T-helper 2 cell treated with Interferon-gamma antibody and Interleukin-4, amounts not matched to agents 5 μg/mL and 100 μg/mL, for 36 hours (primary cell): ENCODE measurements at regions not wholly inside any gene's neighbourhood (a gene's known extent, or its start where the extent isn't known, plus 50 kb on each side); places are given as distances from the start of the nearest gene placed in this dataset.
A peak's percentile ranks its signal among the peaks of the same experiment; 100 is the strongest.
"Not testable (repeated sequence)": the region's sequence is repeated elsewhere in the genome, so short reads cannot be mapped to it uniquely, and the experiment has no call there.

Experiments
- DNase-seq: peaks from one replicate; pipeline ENCODE4 v3.0.0; 2021; ENCODE audit warnings: low spot score
- H3K27ac Mint-ChIP-seq: one replicate; pipeline ENCODE4 v1.8.0; 2021; ENCODE audit warnings: mild to moderate bottlenecking, mixed read lengths
- H3K27me3 Mint-ChIP-seq: one replicate; pipeline ENCODE4 v1.8.0; 2021; ENCODE audit warnings: low read depth, mixed read lengths
- H3K36me3 Mint-ChIP-seq: one replicate; pipeline ENCODE4 v1.8.0; 2021; ENCODE audit warnings: low read depth, mixed read lengths
- H3K4me1 Mint-ChIP-seq: one replicate; pipeline ENCODE4 v1.8.0; 2021; ENCODE audit warnings: low read depth, mixed read lengths
- H3K4me3 Mint-ChIP-seq: one replicate; pipeline ENCODE4 v1.8.0; 2022; ENCODE audit warnings: mild to moderate bottlenecking, moderate library complexity, mixed read lengths
- H3K9me3 Mint-ChIP-seq: one replicate; pipeline ENCODE4 v1.8.0; 2021; ENCODE audit warnings: mixed read lengths

DNA sequence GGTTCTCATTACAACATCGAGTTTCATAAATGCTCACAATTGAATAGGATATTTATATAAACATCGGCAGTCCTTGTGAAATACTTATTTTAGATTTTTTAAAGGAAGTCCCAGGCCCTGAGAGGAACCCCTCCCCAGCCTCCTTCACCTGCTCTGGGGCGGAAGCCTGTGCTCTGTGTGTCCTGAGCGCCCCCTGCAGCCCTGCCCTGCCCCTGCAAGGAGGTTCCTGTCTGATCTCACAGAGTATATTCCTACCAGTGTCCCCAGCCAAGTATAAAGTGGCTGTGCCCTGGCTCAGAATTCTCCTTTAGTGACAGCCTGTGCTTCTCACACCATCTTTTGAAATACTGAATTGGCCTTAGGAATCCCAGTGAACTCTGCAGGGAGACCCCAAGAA, 659.5 kb downstream of the TMEM121 start:
- DNase-seq, result peak; percentile 42
- Mint-ChIP-seq H3K9me3 (no peaks in the 10 kb centered on the region), H3K4me1 (peaks cover 28% of the 10 kb centered on the region), H3K36me3 (no peaks in the 10 kb centered on the region), H3K27me3 (peaks cover 56% of the 10 kb centered on the region), H3K4me3 (peak overlapping the region; percentile 65), H3K27ac (peak overlapping the region; percentile 32)

DNA sequence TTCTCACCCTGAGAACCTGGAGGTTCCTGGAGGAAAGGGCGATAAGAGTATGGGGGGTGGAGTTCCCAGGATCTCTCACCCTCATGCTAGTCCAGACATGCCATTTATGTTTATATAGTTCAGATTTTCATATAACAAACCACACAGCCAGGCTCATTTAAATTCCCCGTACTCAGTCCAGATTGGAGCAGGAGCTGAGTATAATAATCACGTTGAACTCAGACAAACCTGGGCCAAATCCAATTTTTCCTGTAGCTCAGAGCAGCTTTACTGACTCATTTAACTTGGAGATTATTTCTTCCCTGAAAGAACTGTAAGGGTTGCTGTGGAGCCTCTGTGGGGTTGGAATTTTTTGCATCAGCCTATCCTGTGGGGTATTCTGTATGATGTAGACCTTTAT, 660.8 kb downstream of the TMEM121 start:
- Mint-ChIP-seq H3K27ac (no peak overlapping the region), H3K36me3 (no peaks in the 10 kb centered on the region), H3K9me3 (no peaks in the 10 kb centered on the region), H3K4me3 (no peak overlapping the region), H3K4me1 (peaks cover 25% of the 10 kb centered on the region), H3K27me3 (peaks cover 55% of the 10 kb centered on the region)
- DNase-seq, result no peak

DNA sequence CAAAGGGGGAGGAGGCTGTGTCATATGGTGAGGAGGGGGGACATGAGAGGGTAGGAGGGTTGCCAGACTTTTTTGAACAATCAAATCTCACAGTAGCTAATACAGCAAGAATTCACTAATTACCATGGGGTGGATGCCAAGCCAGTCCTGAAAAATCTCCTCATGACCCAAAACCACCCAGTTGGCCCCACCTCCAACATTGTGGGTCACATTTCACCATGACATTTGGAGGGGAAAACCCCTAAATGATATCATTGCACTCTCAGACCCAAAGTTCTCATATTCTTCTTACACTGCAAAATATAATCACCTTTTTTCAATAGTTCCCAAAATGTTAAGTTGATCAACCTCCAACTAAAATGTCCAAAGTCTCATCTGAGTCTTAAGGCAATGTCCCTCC, 666.3 kb downstream of the TMEM121 start:
- not testable (repeated sequence) for DNase-seq, H3K4me3 Mint-ChIP-seq, H3K36me3 Mint-ChIP-seq, H3K9me3 Mint-ChIP-seq, H3K27ac Mint-ChIP-seq, H3K4me1 Mint-ChIP-seq
- peaks cover 42% of the 10 kb centered on the region for H3K27me3 Mint-ChIP-seq

DNA sequence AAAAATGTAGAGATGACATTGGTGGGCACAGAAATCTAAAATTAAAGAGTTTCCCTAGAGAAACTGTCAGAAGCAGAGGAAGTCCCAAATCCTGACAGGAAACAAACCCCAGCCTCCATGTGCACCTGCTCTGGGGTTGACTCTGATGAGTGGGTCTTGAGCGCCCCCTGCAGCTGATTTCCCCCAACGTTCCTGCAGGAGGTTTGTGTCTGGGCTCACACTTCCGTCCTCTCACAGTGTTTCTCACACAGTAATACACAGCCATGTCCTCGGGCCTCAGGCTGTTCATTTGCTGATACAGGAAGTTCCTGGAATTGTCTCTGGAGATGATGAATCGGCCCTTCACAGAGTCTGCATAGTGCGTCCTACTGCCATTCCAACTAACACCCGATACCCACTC, 670.1 kb downstream of the TMEM121 start:
- not testable (repeated sequence) for H3K36me3 Mint-ChIP-seq, H3K9me3 Mint-ChIP-seq, H3K27ac Mint-ChIP-seq, H3K4me1 Mint-ChIP-seq, H3K4me3 Mint-ChIP-seq
- H3K27me3 Mint-ChIP-seq, result peaks cover 55% of the 10 kb centered on the region
- peak; percentile 31 for DNase-seq

DNA sequence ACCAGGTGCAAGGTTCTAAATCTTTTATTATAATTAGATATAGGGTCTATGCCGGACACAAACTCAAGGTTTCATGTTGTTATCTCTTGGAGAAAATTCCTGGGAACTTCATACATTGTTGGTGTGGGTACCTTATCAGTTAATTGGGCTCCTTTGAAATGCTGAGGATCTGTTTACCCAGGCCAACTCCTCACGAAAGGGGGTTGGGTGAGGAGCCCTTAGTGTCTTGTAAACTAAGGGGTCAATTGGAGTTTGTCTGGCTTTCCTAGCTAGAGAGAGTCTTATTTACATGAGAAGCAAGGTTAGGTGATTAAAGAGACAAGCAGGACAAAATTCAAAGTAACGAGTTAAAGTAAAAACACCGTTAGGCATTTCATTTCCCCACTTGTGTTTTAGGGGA, 670.9 kb downstream of the TMEM121 start:
- DNase-seq, H3K4me1 Mint-ChIP-seq, H3K9me3 Mint-ChIP-seq, H3K36me3 Mint-ChIP-seq, H3K4me3 Mint-ChIP-seq, H3K27ac Mint-ChIP-seq: not testable (repeated sequence)
- H3K27me3 Mint-ChIP-seq, result peaks cover 55% of the 10 kb centered on the region

DNA sequence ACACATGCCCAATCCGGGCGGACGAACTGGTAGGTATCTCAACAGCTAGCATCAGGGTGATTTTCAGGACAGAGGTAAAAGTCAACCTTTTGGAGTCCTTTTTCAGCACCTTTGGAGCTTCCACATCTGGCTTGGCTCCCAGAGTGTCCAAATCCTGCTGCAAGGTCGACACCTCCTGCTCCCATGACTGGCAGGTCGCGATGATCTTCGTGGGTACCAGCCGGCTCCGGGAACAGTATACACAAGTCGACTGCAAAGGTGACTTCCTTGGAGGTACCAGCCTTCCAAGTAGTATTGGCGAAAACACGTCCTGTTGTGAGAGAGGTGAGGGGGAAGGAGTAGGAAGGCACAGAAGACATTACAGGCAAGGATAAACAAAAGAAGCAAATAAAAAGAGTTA, 672.7 kb downstream of the TMEM121 start:
- Mint-ChIP-seq H3K4me3 (no peak overlapping the region), H3K27ac (no peak overlapping the region), H3K27me3 (peaks cover 54% of the 10 kb centered on the region), H3K36me3 (no peaks in the 10 kb centered on the region), H3K4me1 (peaks cover 10% of the 10 kb centered on the region), H3K9me3 (no peaks in the 10 kb centered on the region)
- DNase-seq, result no peak

DNA sequence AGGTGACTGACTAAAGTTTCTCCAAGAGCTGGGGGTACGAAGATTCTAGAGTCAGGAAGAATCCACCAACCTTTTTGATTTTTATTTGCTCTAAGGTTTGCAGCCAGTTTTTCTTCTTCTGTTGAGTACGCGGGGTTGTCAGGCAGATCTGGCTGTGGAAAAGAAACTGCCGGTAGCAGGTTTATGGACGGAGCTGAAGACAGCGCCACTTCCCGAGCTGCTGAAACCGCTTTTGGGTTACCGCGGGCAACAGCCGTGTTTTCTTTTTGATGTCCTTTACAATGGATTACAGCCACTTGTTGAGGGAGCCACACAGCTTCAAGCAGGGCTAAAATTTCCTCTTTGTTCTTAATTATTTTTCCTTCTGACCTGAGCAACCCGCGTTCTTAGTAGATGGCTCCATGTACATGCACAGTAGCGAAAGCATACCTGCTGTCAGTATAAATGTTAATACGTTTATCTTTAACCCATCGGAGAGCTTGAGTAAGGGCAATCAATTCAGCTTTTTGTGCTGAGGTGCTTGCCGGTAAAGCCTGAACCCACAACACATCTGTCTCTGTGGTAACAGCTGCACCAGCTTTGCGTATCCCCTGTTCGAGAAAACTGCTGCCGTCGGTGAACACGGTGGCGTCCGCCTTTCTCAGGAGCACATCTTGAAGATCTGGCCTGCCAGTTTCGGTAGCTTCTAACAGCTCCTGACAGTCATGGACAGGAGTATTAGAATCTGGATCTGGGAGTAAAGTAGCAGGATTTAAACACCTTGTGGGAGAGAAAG, 674.3 kb downstream of the TMEM121 start:
- no peaks in the 10 kb centered on the region for H3K9me3 Mint-ChIP-seq
- no peaks in the 10 kb centered on the region for H3K36me3 Mint-ChIP-seq
- peaks cover 56% of the 10 kb centered on the region for H3K27me3 Mint-ChIP-seq
- peaks cover 10% of the 10 kb centered on the region for H3K4me1 Mint-ChIP-seq
- H3K4me3 Mint-ChIP-seq, result peak overlapping the region; percentile 62
- no peak for DNase-seq
- no peak overlapping the region for H3K27ac Mint-ChIP-seq

DNA sequence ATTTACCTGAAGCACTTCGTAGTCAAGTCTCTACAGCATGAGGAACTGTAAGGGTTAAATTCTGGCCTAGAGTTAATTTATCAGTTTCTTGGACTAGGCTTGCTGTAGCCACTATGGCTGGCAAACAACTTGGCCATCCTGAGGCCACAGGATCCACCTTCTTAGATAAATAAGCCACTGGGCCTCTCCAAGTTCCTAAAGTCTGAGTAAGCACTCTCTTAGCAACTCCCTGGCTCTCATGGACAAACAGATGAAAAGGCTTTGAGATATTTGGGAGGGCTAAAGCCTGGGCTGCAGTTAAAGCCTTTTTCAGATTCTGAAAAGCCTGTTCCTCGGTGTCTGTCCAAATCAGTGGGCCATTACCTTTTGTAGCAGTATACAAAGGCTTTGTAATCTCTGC, 675.0 kb downstream of the TMEM121 start:
- H3K27ac Mint-ChIP-seq, result no peak overlapping the region
- DNase-seq, result no peak
- H3K27me3 Mint-ChIP-seq, result peaks cover 59% of the 10 kb centered on the region
- no peaks in the 10 kb centered on the region for H3K9me3 Mint-ChIP-seq
- no peaks in the 10 kb centered on the region for H3K36me3 Mint-ChIP-seq
- peak overlapping the region; percentile 62 for H3K4me3 Mint-ChIP-seq
- peaks cover 10% of the 10 kb centered on the region for H3K4me1 Mint-ChIP-seq

DNA sequence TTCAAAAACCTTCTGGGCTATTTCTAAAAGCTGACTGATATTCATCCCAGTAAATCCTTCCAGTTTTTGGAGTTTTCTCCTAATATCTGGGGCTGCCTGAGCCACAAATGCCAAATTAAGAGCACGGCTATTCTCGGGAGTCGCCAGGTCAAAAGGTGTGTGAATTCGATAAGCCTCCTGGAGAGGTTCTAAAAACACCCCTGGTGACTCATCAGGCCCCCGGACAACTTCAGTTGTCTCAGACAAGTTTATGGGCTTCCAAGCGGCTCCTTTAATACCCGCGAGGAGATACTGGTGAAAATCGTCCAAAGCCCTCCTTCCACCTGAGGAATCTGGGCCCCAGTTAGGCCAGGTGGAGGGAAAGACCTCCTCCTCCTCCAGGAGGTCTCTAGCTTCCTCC, 677.1 kb downstream of the TMEM121 start:
- Mint-ChIP-seq H3K27me3 (peaks cover 61% of the 10 kb centered on the region), H3K27ac (no peak overlapping the region), H3K36me3 (no peaks in the 10 kb centered on the region), H3K9me3 (no peaks in the 10 kb centered on the region), H3K4me1 (peaks cover 10% of the 10 kb centered on the region), H3K4me3 (no peak overlapping the region)
- DNase-seq, result no peak

DNA sequence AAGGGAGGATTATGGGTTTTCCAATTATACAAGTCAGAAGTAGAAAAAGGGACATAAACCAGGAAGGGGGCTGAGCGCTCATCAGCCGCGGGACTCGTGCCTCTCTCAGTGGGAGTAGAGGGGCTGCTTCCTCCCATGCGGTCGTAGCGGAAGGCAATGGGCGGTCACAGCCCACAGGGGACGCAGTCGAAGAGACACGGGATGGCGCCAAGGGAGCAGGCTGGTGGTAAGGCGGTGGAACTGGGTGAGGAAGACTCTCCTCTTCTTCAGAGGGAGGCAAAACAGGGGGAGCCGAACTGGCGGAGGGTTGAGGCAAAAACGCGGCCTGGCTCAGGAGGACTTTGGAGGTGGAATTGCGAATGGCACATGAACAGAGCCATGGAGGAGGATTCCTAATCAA, 677.7 kb downstream of the TMEM121 start:
- H3K4me1 Mint-ChIP-seq, result peaks cover 10% of the 10 kb centered on the region
- no peak overlapping the region for H3K27ac Mint-ChIP-seq
- H3K9me3 Mint-ChIP-seq, result no peaks in the 10 kb centered on the region
- DNase-seq, result no peak
- H3K4me3 Mint-ChIP-seq, result no peak overlapping the region
- H3K27me3 Mint-ChIP-seq, result peaks cover 59% of the 10 kb centered on the region
- H3K36me3 Mint-ChIP-seq, result no peaks in the 10 kb centered on the region

DNA sequence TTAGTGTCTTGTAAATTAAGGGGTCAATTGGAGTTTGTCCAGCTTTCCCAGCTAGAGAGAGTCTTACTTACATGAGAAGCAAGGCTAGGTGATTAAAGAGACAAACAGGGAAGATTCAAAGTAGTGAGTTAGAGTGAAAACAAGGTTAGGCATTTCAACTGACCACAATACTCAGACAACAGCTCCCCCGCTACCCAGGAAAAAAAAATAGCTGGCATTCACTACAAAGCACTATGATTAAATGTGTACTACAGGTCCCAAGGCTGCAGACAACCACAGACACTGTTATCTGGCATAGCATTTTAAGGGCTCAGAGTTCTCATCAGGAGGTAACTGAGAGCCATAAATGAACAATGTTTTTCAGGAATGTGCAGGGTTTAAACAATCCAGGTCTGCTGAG, 680.9 kb downstream of the TMEM121 start:
- Mint-ChIP-seq H3K4me1 (no peaks in the 10 kb centered on the region), H3K9me3 (no peaks in the 10 kb centered on the region), H3K36me3 (no peaks in the 10 kb centered on the region), H3K27me3 (peaks cover 38% of the 10 kb centered on the region), H3K4me3 (no peak overlapping the region), H3K27ac (no peak overlapping the region)
- no peak for DNase-seq

DNA sequence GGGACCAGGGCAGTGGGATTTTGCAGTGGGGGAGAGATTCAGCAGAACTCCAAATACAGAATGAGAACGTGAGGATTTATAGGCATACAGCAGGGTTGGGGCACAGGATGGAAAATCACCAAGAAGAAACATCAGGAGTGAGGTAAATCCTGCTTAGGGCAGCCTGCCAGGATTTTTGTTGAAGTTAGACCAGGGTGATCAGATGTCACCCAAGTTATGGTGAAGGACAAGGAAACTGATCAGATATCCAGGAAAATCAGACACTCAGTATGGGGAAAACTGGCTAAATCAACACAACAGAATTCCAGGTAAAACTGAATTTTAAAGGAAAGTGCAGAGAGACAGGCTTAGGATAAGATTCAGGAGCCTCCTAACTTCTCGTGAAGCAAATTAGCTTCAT, 682.4 kb downstream of the TMEM121 start:
- Mint-ChIP-seq H3K36me3 (no peaks in the 10 kb centered on the region), H3K4me3 (no peak overlapping the region), H3K4me1 (no peaks in the 10 kb centered on the region), H3K27me3 (peaks cover 40% of the 10 kb centered on the region), H3K9me3 (no peaks in the 10 kb centered on the region), H3K27ac (no peak overlapping the region)
- DNase-seq, result no peak

DNA sequence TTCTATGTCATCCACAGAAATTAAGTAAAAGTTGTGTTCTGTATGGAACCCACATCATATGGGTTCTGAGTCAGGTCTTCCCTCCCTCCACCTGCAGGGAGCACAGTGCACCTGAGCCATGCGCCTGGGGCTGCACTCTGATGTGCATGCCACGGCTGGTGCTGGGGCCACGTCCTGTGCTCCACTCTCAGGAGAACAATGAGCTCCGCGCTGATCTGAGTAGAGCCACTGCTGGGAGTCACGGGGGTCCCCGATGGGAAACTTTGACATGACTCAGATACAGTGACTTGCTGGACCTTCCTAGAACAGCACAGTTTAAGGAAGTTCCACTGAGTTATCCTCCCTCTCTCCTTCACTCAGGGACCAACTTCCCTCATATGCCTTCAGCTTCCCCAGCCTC, 683.4 kb downstream of the TMEM121 start:
- Mint-ChIP-seq H3K27ac (no peak overlapping the region), H3K4me3 (no peak overlapping the region), H3K27me3 (peaks cover 41% of the 10 kb centered on the region), H3K4me1 (no peaks in the 10 kb centered on the region), H3K36me3 (no peaks in the 10 kb centered on the region), H3K9me3 (no peaks in the 10 kb centered on the region)
- no peak for DNase-seq

DNA sequence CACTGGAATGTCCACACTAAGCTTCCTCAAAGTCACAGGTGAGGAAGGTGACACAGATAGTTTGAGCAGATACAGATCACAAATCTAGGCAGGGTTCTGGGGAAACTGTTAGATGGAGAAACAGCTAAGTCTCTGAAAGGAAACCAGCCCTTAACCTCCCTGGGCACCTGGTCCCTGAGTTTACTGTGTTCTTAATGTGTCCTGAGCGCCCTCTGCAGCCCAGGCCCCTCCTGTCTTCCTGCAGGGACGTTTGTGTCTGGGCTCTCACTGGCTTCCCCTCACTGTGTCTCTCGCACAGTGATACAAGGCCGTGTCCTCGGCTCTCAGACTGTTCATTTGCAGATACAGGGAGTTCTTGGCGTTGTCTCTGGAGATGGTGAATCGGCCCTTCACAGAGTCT, 684.3 kb downstream of the TMEM121 start:
- Mint-ChIP-seq H3K27ac (no peak overlapping the region), H3K9me3 (no peaks in the 10 kb centered on the region), H3K36me3 (no peaks in the 10 kb centered on the region), H3K27me3 (peaks cover 38% of the 10 kb centered on the region), H3K4me1 (no peaks in the 10 kb centered on the region), H3K4me3 (no peak overlapping the region)
- no peak for DNase-seq

DNA sequence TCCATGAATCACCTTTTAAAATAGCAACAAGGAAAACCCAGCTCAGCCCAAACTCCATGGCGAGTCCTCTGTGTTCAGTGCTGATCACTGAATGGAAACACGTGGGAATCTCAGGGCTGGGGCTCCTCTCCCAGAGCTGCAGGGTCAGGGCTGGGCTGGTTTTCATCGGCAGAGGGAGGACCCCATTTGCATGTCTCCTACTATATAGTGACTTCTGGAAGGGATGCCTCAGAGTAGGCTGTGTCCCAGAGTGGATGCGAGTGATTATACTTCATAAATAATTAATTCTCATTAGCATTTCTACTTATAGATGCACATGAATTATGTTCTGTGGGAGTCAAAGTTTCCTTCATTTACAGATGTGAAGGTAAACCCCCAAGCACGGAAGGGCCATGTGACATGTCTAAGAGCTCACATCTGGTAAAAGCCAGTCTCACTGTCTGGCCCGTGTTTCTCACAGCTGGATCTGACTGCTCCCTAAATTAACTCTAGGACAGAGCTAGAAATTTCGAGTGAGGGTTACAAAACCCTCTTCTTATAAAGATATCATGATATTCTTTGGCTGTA, 685.0 kb downstream of the TMEM121 start:
- no peak for DNase-seq
- no peaks in the 10 kb centered on the region for H3K36me3 Mint-ChIP-seq
- H3K9me3 Mint-ChIP-seq, result no peaks in the 10 kb centered on the region
- H3K4me1 Mint-ChIP-seq, result no peaks in the 10 kb centered on the region
- peaks cover 35% of the 10 kb centered on the region for H3K27me3 Mint-ChIP-seq
- H3K27ac Mint-ChIP-seq, result no peak overlapping the region
- H3K4me3 Mint-ChIP-seq, result no peak overlapping the region
